PC-9 (cell line): ENCODE measurements at regions not wholly inside any gene's neighbourhood (a gene's known extent, or its start where the extent isn't known, plus 50 kb on each side); places are given as distances from the start of the nearest gene placed in this dataset.

Experiments
- BruUV-seq: library from RNA; stranded (reverse); fragments of 400-500 nt; replicated peaks from 2 replicates; lab custom pipeline; 2021; lab: Mats Ljungman, UMichigan
- CTCF ChIA-PET: fragments of 300-600 bp; sonication (Branson Sonifier 250); formaldehyde crosslinking; loops from one replicate; lab custom pipeline; 2022; ENCODE audit warnings: antibody characterized with exemption; lab: Charles Lee
- POLR2A ChIA-PET: fragments of 300-600 bp; sonication (Branson Sonifier 250); formaldehyde crosslinking; loops from one replicate; lab custom pipeline; 2022; ENCODE audit warnings: antibody characterized with exemption; ENCODE audit not compliant: unreplicated experiment; lab: Charles Lee
- DNase-seq, 2 experiments: peaks; one replicate each; pipeline versions ENCODE4 v3.0.0 to v3.0.0-alpha.2; 2015 to 2022; ENCODE audit warnings: mixed read lengths in 1 of 2
- H2AFZ ChIP-seq: fragments of 200-600 bp; sonication (generic); 2 replicates; pipeline ENCODE4 v1.8.1; 2017; ENCODE audit warnings: antibody characterized with exemption
- H3F3A ChIP-seq: fragments of 200-600 bp; sonication (generic); 2 replicates; pipeline ENCODE4 v1.8.1; 2017; ENCODE audit warnings: antibody characterized with exemption, mild to moderate bottlenecking, low read depth; ENCODE audit not compliant: insufficient read depth
- H3K27ac ChIP-seq: fragments of 200-600 bp; sonication (generic); 2 replicates; pipeline ENCODE4 v1.6.1; 2016; ENCODE audit warnings: mixed run types
- H3K27me3 ChIP-seq: fragments of 200-600 bp; sonication (generic); 2 replicates; pipeline ENCODE4 v1.6.1; 2016; ENCODE audit warnings: low read depth, mixed run types; ENCODE audit not compliant: insufficient read depth
- H3K36me3 ChIP-seq: fragments of 200-600 bp; sonication (generic); 2 replicates; pipeline ENCODE4 v1.6.1; 2016; ENCODE audit warnings: low read depth, mixed run types
- H3K4me1 ChIP-seq: fragments of 200-600 bp; sonication (generic); replicated peaks from 2 replicates; pipeline ENCODE4 v1.6.1; 2016; ENCODE audit warnings: mixed run types; ENCODE audit not compliant: insufficient read depth
- H3K4me2 ChIP-seq: fragments of 200-600 bp; sonication (generic); 2 replicates; pipeline ENCODE4 v1.6.1; 2017; ENCODE audit warnings: mixed run types
- H3K4me3 ChIP-seq: fragments of 200-600 bp; sonication (generic); 2 replicates; pipeline ENCODE4 v1.6.1; 2016; ENCODE audit warnings: mixed run types
- H3K79me2 ChIP-seq: fragments of 200-600 bp; sonication (generic); 2 replicates; pipeline ENCODE4 v1.6.1; 2017; ENCODE audit warnings: low read depth, mixed run types
- H3K9me2 ChIP-seq: fragments of 200-600 bp; sonication (generic); 2 replicates; pipeline ENCODE4 v1.8.1; 2017; ENCODE audit warnings: mild to moderate bottlenecking; ENCODE audit not compliant: insufficient read depth
- H3K9me3 ChIP-seq: fragments of 200-600 bp; sonication (generic); 2 replicates; pipeline ENCODE4 v1.8.1; 2016; ENCODE audit warnings: low read depth; ENCODE audit not compliant: insufficient read depth
- H4K20me1 ChIP-seq: fragments of 200-600 bp; sonication (generic); 2 replicates; pipeline ENCODE4 v1.8.1; 2017; ENCODE audit not compliant: insufficient read depth
- EZH2 ChIP-seq: fragments of 200-600 bp; sonication (generic); IDR thresholded peaks from 2 replicates; pipeline ENCODE4 v1.8.0; 2017; ENCODE audit warnings: antibody characterized with exemption, low read depth
- intact Hi-C: fragments of 100-400 bp; cut with micrococcal nuclease; formaldehyde crosslinking; loops from one replicate; pipeline ENCODE4 v1.10.0; 2022; ENCODE audit not compliant: unreplicated experiment
- TF ChIP-seq, protein P1 (sequence below): fragments of 200-600 bp; sonication (generic); conservative IDR thresholded peaks from 2 replicates; pipeline ENCODE4 v1.6.1; 2017; ENCODE audit warnings: mixed run types, antibody characterized with exemption, mild to moderate bottlenecking, moderate library complexity

DNA sequence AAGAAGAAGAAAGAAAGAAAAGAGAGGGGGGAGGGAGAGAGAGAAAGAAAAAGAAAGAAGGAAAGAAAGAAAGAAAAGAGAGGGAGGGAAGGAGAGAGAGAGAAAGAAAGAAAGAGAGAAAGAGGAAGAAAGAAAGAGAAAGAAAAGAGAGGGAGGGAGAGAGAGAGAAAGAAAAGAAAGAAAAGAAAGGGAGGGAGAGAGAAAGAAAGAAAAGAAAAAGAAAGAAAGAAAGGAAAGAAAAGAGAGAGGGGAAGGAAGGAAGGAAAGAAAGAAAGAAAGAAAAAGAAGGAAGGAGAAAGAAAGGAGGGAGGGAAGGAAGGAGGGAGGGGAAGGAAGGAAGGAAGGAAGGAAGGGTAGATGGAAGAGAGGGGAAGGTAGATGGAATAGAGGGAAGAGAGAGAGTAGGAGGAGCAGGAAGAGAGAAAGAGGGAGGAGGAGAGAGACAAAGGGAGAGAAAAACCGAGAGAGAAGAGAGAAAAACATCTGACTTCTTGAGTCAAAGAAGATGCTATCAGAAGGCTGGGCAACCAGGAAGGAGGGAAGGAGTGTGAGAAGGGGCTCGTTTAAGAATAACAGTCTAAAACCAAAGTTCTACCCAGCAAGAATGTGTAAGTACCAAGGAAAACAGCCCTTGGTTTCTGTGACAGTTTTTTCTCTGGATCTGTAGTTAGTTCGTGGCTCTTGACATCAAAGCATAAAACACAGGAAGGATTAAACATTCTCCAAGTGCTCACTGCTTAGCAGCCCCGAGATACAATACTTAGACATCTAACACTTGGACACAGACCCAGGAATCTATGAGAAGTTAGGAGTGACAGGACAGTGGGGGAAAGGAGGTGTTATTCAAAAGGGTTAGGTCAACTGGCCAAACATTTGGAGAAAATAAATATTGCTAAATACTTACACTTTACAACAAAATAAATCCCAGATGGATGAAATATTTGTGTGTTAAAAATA, 131.9 kb upstream of the STMND1 start:
- no peak for DNase-seq
- Histone ChIP-seq H3K27me3 (no peaks in the 10 kb centered on the region), H3K4me3 (no peak overlapping the region), H3K4me2 (no peak overlapping the region), H3K27ac (no peak overlapping the region), H4K20me1 (no peaks in the 10 kb centered on the region), H3F3A (no peaks in the 10 kb centered on the region), H3K9me2 (no peaks in the 10 kb centered on the region), H3K9me3 (no peaks in the 10 kb centered on the region), H3K36me3 (no peaks in the 10 kb centered on the region), H3K4me1 (peaks cover 4% of the 10 kb centered on the region; the same call in 1 of the 2 replicates), H2AFZ (no peak overlapping the region), H3K79me2 (no peaks in the 10 kb centered on the region)
- POLR2A ChIA-PET = interaction anchor here (0.7 kb wide), 1 partner anchor 11 kb away, joined by 6 read pairs; no protein-coding TSS in a partner anchor
- BruUV-seq = no TSS peak
- intact Hi-C loops = loop anchor here (10.0 kb wide), 1 partner anchor 455 kb away; no protein-coding TSS in a partner anchor
- TF ChIP-seq, protein P1, sequence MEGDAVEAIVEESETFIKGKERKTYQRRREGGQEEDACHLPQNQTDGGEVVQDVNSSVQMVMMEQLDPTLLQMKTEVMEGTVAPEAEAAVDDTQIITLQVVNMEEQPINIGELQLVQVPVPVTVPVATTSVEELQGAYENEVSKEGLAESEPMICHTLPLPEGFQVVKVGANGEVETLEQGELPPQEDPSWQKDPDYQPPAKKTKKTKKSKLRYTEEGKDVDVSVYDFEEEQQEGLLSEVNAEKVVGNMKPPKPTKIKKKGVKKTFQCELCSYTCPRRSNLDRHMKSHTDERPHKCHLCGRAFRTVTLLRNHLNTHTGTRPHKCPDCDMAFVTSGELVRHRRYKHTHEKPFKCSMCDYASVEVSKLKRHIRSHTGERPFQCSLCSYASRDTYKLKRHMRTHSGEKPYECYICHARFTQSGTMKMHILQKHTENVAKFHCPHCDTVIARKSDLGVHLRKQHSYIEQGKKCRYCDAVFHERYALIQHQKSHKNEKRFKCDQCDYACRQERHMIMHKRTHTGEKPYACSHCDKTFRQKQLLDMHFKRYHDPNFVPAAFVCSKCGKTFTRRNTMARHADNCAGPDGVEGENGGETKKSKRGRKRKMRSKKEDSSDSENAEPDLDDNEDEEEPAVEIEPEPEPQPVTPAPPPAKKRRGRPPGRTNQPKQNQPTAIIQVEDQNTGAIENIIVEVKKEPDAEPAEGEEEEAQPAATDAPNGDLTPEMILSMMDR = no peak
- TF ChIP-seq EZH2 = no peak
- CTCF ChIA-PET = no interaction called here

DNA sequence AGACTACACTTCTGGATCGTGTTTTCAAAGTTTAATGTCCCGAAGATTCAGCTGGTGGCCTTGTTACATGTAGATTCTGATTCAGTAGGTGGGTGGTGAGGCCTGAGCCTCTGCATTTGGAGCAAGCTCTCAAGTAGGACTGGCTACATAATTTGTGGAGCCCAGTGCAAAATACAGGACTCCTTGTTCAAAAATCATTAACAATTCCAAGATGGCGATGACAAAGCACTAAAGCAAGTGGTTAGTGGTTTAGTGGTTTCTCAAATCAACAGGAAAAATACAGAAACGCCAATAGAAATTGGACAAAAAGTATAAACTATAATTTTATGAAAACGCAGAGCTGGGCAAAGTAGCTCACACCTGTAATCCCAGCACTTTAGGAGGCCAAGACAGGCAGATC, 133.7 kb upstream of the STMND1 start:
- Histone ChIP-seq H3K4me3 (no peak overlapping the region), H3K36me3 (no peaks in the 10 kb centered on the region), H3K27ac (no peak overlapping the region), H3K4me2 (no peak overlapping the region), H3K9me2 (no peaks in the 10 kb centered on the region), H4K20me1 (no peaks in the 10 kb centered on the region), H3K79me2 (no peaks in the 10 kb centered on the region), H3F3A (no peaks in the 10 kb centered on the region), H3K27me3 (no peaks in the 10 kb centered on the region), H3K9me3 (no peaks in the 10 kb centered on the region), H2AFZ (no peak overlapping the region), H3K4me1 (peaks cover 13% of the 10 kb centered on the region)
- intact Hi-C loops = loop anchor here (10.0 kb wide), 1 partner anchor 453 kb away; no protein-coding TSS in a partner anchor
- no peak for DNase-seq
- POLR2A ChIA-PET = interaction anchor here (0.6 kb wide), 1 partner anchor 202 kb away, joined by 6 read pairs; no protein-coding TSS in a partner anchor
- CTCF ChIA-PET = interaction anchor here (0.5 to 0.7 kb wide), 2 partner anchors 20 to 571 kb away, joined by 3 read pairs; no protein-coding TSS in a partner anchor
- TF ChIP-seq EZH2 = no peak
- TF ChIP-seq, protein P1 = no peak
- no TSS peak for BruUV-seq

DNA sequence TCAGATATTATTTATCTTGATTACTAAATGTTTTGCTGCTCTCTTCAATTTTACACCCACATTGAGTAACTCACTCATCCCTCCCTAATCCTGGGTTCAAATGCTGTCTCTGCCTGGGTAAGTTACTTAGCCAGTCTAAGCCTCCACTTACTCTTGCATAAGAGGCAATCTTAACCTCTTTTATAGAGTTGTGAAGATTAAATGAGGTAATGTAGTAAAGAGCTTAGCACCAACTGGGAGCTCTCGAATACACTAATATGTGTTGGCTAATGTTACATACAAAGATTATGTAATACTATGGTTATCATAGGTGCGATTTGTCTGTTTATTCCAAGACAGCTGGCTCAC, 134.4 kb upstream of the STMND1 start:
- CTCF ChIA-PET = no interaction called here
- no peak overlapping the region for H3K4me2 ChIP-seq
- BruUV-seq = no TSS peak
- H3K4me1 ChIP-seq = peaks cover 13% of the 10 kb centered on the region
- no peaks in the 10 kb centered on the region for H3K9me2 ChIP-seq
- POLR2A ChIA-PET = interaction anchor here (0.6 kb wide), 1 partner anchor 201 kb away, joined by 6 read pairs; no protein-coding TSS in a partner anchor
- H3K4me3 ChIP-seq = no peak overlapping the region
- no peaks in the 10 kb centered on the region for H3K36me3 ChIP-seq
- no peaks in the 10 kb centered on the region for H4K20me1 ChIP-seq
- H3F3A ChIP-seq = no peaks in the 10 kb centered on the region
- TF ChIP-seq EZH2 = no peak
- TF ChIP-seq, protein P1 = no peak
- H3K27ac ChIP-seq = no peak overlapping the region
- no peaks in the 10 kb centered on the region for H3K9me3 ChIP-seq
- no peaks in the 10 kb centered on the region for H3K79me2 ChIP-seq
- no peaks in the 10 kb centered on the region for H3K27me3 ChIP-seq
- DNase-seq = no peak
- no peak overlapping the region for H2AFZ ChIP-seq
- intact Hi-C loops = loop anchor here (10.0 kb wide), 1 partner anchor 453 kb away; no protein-coding TSS in a partner anchor
